Neural cell (in vitro differentiated cells): ENCODE measurements at regions not wholly inside any gene's neighbourhood (a gene's known extent, or its start where the extent isn't known, plus 50 kb on each side); places are given as distances from the start of the nearest gene placed in this dataset.

Experiments used
- H2AFZ ChIP-seq: fragments of 200-600, 300-800 bp; sonication (generic), shearing (Covaris generic); 2 replicates; pipeline ENCODE4 v1.6.0; 2014; ENCODE audit warnings: low read depth, mild to moderate bottlenecking, antibody characterized with exemption, low read length, moderate library complexity
- H3F3A ChIP-seq: fragments of 200-600 bp; shearing (Covaris generic); 2 replicates; pipeline ENCODE4 v1.6.1; 2016; ENCODE audit warnings: mild to moderate bottlenecking, moderate library complexity, mixed read lengths, antibody characterized with exemption, low read length; ENCODE audit not compliant: insufficient read depth, poor library complexity, severe bottlenecking
- H3K27ac ChIP-seq: fragments of 200-600, 300-800 bp; sonication (generic), shearing (Covaris generic); 2 replicates; pipeline ENCODE4 v1.5.1; 2014; ENCODE audit warnings: mild to moderate bottlenecking, low read length, moderate library complexity
- H3K27me3 ChIP-seq: fragments of 300-800, 200-600 bp; sonication (generic), shearing (Covaris generic); 2 replicates; pipeline ENCODE4 v1.6.0; 2014; ENCODE audit warnings: mild to moderate bottlenecking, low read depth, low read length, moderate library complexity; ENCODE audit not compliant: insufficient read depth
- H3K36me3 ChIP-seq: fragments of 300-800, 200-600 bp; sonication (generic), shearing (Covaris generic); 2 replicates; pipeline ENCODE4 v1.5.1; 2014; ENCODE audit warnings: mild to moderate bottlenecking, antibody characterized with exemption, low read length, moderate library complexity; ENCODE audit not compliant: insufficient read depth
- H3K4me2 ChIP-seq: fragments of 300-800, 200-600 bp; sonication (generic), shearing (Covaris generic); 2 replicates; pipeline ENCODE4 v1.6.0; 2014; ENCODE audit warnings: mild to moderate bottlenecking, low read length
- H3K4me3 ChIP-seq: fragments of 300-800, 200-600 bp; sonication (generic), shearing (Covaris generic); 2 replicates; pipeline ENCODE4 v1.5.1; 2014; ENCODE audit warnings: mild to moderate bottlenecking, low read length, moderate library complexity
- H3K79me2 ChIP-seq: fragments of 200-600 bp; shearing (Covaris generic); replicated peaks from 2 replicates; pipeline ENCODE4 v1.6.0; 2014; ENCODE audit warnings: mild to moderate bottlenecking, low read length, moderate library complexity; ENCODE audit not compliant: insufficient read depth
- H3K9ac ChIP-seq: fragments of 300-800, 200-600 bp; sonication (generic), shearing (Covaris generic); 2 replicates; pipeline ENCODE4 v1.6.1; 2016; ENCODE audit warnings: mild to moderate bottlenecking, low read length, mixed read lengths
- H3K9me2 ChIP-seq: fragments of 200-600 bp; shearing (Covaris generic); 2 replicates; pipeline ENCODE4 v1.6.1; 2016; ENCODE audit warnings: mild to moderate bottlenecking, low read length, mixed read lengths; ENCODE audit not compliant: insufficient read depth
- H3K9me3 ChIP-seq: fragments of 200-600, 300-800 bp; sonication (generic), shearing (Covaris generic); 2 replicates; pipeline ENCODE4 v1.6.1; 2016; ENCODE audit warnings: mild to moderate bottlenecking, mixed run types, low read length, moderate library complexity, mixed read lengths
- H4K20me1 ChIP-seq: fragments of 200-600 bp; shearing (Covaris generic); 2 replicates; pipeline ENCODE4 v1.6.1; 2016; ENCODE audit warnings: mild to moderate bottlenecking, mixed run types; ENCODE audit not compliant: insufficient read depth
- CTCF ChIP-seq: fragments of 450-650 bp; IDR thresholded peaks from 2 replicates; pipeline ENCODE4 v1.5.1; 2014; ENCODE audit warnings: antibody characterized with exemption, mild to moderate bottlenecking, moderate library complexity; ENCODE audit not compliant: poor library complexity, severe bottlenecking
- EP300 ChIP-seq: fragments of 450-650 bp; conservative IDR thresholded peaks from 2 replicates; pipeline ENCODE4 v1.6.1; 2014; ENCODE audit warnings: antibody characterized with exemption, mild to moderate bottlenecking, moderate library complexity; ENCODE audit not compliant: poor library complexity, severe bottlenecking
- EZH2 ChIP-seq: fragments of 200-600, 300-800 bp; shearing (Covaris generic), sonication (generic); IDR thresholded peaks from 2 replicates; pipeline ENCODE4 v1.6.1; 2014; ENCODE audit warnings: antibody characterized with exemption, low read length, borderline replicate concordance, mild to moderate bottlenecking; ENCODE audit not compliant: insufficient read depth, poor library complexity, severe bottlenecking
- MXI1 ChIP-seq: fragments of 450-650 bp; conservative IDR thresholded peaks from 2 replicates; pipeline ENCODE4 v1.6.1; 2014; ENCODE audit warnings: antibody characterized with exemption, mild to moderate bottlenecking; ENCODE audit not compliant: poor library complexity, severe bottlenecking
- POLR2AphosphoS5 ChIP-seq: IDR thresholded peaks from 2 replicates; pipeline ENCODE4 v1.6.1; 2012
- RAD21 ChIP-seq: fragments of 450-650 bp; conservative IDR thresholded peaks from 2 replicates; pipeline ENCODE4 v1.6.1; 2014; ENCODE audit warnings: antibody characterized with exemption, mild to moderate bottlenecking, moderate library complexity
- REST ChIP-seq: IDR thresholded peaks from 2 replicates; pipeline ENCODE4 v1.6.1; 2012; ENCODE audit warnings: borderline replicate concordance
- SMC3 ChIP-seq: fragments of 450-650 bp; conservative IDR thresholded peaks from 2 replicates; pipeline ENCODE4 v1.6.1; 2014; ENCODE audit warnings: antibody characterized with exemption, mild to moderate bottlenecking, moderate library complexity; ENCODE audit not compliant: poor library complexity
- TAF1 ChIP-seq: IDR thresholded peaks from 2 replicates; pipeline ENCODE4 v1.6.1; 2012; ENCODE audit warnings: low read depth

- no peak for TF ChIP-seq REST
These were observed 118.0 kb upstream of the CD93 start (continued) for GRCh38 chr20:23203951-23204730.

- Histone ChIP-seq H3K36me3 (no peaks in the 10 kb centered on the region), H3K27me3 (no peaks in the 10 kb centered on the region), H3K4me2 (no peak overlapping the region), H3K27ac (no peak overlapping the region), H4K20me1 (no peaks in the 10 kb centered on the region), H2AFZ (no peak overlapping the region), H3K4me3 (no peak overlapping the region), H3K9me2 (no peaks in the 10 kb centered on the region), H3K9ac (no peak overlapping the region), H3K9me3 (no peaks in the 10 kb centered on the region), H3K79me2 (no peaks in the 10 kb centered on the region), H3F3A (no peaks in the 10 kb centered on the region)
- TF ChIP-seq EZH2: no peak
- TF ChIP-seq REST: no peak
- TF ChIP-seq MXI1: no peak
- TF ChIP-seq POLR2AphosphoS5: no peak
- no peak for TF ChIP-seq CTCF
- no peak for TF ChIP-seq TAF1
- no peak for TF ChIP-seq RAD21
- TF ChIP-seq SMC3: no peak
- TF ChIP-seq EP300: no peak
These were observed 117.2 kb upstream of the CD93 start for GRCh38 chr20:23203310-23203709.
